Right renal cortex interstitium (tissue), 3 donors: ENCODE measurements at regions not wholly inside any gene's neighbourhood (a gene's known extent, or its start where the extent isn't known, plus 50 kb on each side); places are given as distances from the start of the nearest gene placed in this dataset.
"Not testable (repeated sequence)": the region's sequence is repeated elsewhere in the genome, so short reads cannot be mapped to it uniquely, and the experiment has no call there.

Experiments
- DNase-seq, 3 donors: peaks; one replicate each; pipeline ENCODE4 v3.0.0-alpha.2; 2013; ENCODE audit warnings: low read depth in 3 of 3, low spot score in 2 of 3

DNA sequence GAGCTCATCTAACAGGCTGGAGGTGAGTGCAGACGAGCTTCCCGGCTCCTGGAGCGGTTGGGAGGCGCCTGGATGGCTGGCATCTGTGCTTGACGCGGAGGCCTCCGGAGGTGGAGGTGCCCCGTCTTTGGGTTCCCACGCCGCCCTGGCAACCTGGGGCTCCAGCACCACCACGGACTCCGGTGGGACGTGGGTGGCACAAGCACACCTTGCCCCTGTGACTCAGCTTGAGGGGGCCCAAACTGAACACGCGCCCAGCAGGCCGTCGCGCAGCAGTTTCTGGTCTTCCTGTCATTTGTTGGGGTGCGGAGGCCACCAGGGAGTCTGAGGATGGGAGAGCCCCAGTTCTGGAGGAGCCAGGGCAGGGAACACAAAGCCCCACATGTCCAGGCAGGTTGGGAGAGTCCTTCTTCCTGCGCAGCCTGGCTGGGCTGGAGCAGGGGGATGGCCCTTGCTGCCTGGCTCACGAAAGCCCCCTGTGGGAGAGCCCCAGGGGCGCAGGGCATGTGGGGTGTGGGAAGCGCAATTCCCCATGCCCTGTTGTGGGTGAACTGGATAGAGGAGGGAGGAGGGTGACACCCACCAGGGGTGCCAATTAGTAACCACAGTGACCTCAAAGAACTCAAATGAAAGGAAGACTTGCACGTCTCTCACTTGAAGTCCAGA is 1378.6 kb upstream of the DEFB115 start:
- DNase-seq: no peak

- DNase-seq: not testable (repeated sequence)
Observed at GRCh38 chr20:29881107-29881506, 1376.4 kb upstream of the DEFB115 start.

GRCh38 chr20:29883514-29884219 is 1373.8 kb upstream of the DEFB115 start:
- not testable (repeated sequence) for DNase-seq

GRCh38 chr20:29884322-29884721 is 1373.1 kb upstream of the DEFB115 start:
- not testable (repeated sequence) for DNase-seq

- DNase-seq: not testable (repeated sequence)
Observed at GRCh38 chr20:29885282-29886185, 1371.9 kb upstream of the DEFB115 start.

GRCh38 chr20:29891555-29891954 is 1365.9 kb upstream of the DEFB115 start:
- DNase-seq: not testable (repeated sequence)
